ENCODE measurements at regions not wholly inside any gene's neighbourhood (a gene's known extent, or its start where the extent isn't known, plus 50 kb on each side); places are given as distances from the start of the nearest gene placed in this dataset.
"Not testable (repeated sequence)": the region's sequence is repeated elsewhere in the genome, so short reads cannot be mapped to it uniquely, and the experiment has no call there.

GRCh38 chr1:214141486-214141885 lies 139.5 kb upstream of the SMYD2 start:
- Histone ChIP-seq H3K4me1 (ENCODE audit: control insufficient read depth, insufficient read depth, low read length) (no peaks in the 10 kb centered on the region), H3K27me3 (ENCODE audit: control insufficient read depth, insufficient read depth) (no peaks in the 10 kb centered on the region), H3K27ac (ENCODE audit: low read length) (no peak overlapping the region), H3K9me3 (ENCODE audit: control insufficient read depth, low read length) (no peaks in the 10 kb centered on the region), H3K4me3 (ENCODE audit: low read length) (no peak overlapping the region)
- no peak for DNase-seq
- intact Hi-C loops (cut with DNase I): no loop called here
- no peak for ATAC-seq
- WGBS: 94% methylated on average over 4 of the region's 4 CpGs

GRCh38 chr1:214143006-214143992 lies 137.7 kb upstream of the SMYD2 start:
- Histone ChIP-seq H3K4me3 (ENCODE audit: low read length) (no peak overlapping the region), H3K9me3 (ENCODE audit: control insufficient read depth, low read length) (no peaks in the 10 kb centered on the region), H3K27ac (ENCODE audit: low read length) (no peak overlapping the region), H3K4me1 (ENCODE audit: control insufficient read depth, insufficient read depth, low read length) (no peaks in the 10 kb centered on the region), H3K27me3 (ENCODE audit: control insufficient read depth, insufficient read depth) (no peaks in the 10 kb centered on the region)
- ATAC-seq (no peak), DNase-seq (no peak)
- 54% methylated on average over 17 of the region's 17 CpGs for WGBS
- intact Hi-C loops (cut with DNase I): no loop called here

- H3K27ac ChIP-seq (ENCODE audit: low read length); ATAC-seq; H3K4me1 ChIP-seq (ENCODE audit: control insufficient read depth, insufficient read depth, low read length); H3K4me3 ChIP-seq (ENCODE audit: low read length); intact Hi-C loops (cut with DNase I); H3K27me3 ChIP-seq (ENCODE audit: control insufficient read depth, insufficient read depth); H3K9me3 ChIP-seq (ENCODE audit: control insufficient read depth, low read length); DNase-seq: not testable (repeated sequence)
- WGBS: 84% methylated on average over 2 of the region's 2 CpGs
Observed at GRCh38 chr1:214144521-214144920, 136.4 kb upstream of the SMYD2 start.

- DNase-seq: no peak
- H3K27me3 ChIP-seq (ENCODE audit: control insufficient read depth, insufficient read depth): no peaks in the 10 kb centered on the region
- intact Hi-C loops (cut with DNase I): no loop called here
- no peak for ATAC-seq
- WGBS: 60% methylated on average over 4 of the region's 4 CpGs
- no peak overlapping the region for H3K4me3 ChIP-seq (ENCODE audit: low read length)
- no peak overlapping the region for H3K27ac ChIP-seq (ENCODE audit: low read length)
- H3K9me3 ChIP-seq (ENCODE audit: control insufficient read depth, low read length): no peaks in the 10 kb centered on the region
- H3K4me1 ChIP-seq (ENCODE audit: control insufficient read depth, insufficient read depth, low read length): no peaks in the 10 kb centered on the region
Observed at GRCh38 chr1:214146523-214146922, 134.4 kb upstream of the SMYD2 start.

- no peak overlapping the region for H3K27ac ChIP-seq (ENCODE audit: low read length)
- intact Hi-C loops (cut with DNase I): no loop called here
- H3K4me1 ChIP-seq (ENCODE audit: control insufficient read depth, insufficient read depth, low read length): no peaks in the 10 kb centered on the region
- DNase-seq (no peak), ATAC-seq (no peak)
- WGBS: 45% methylated on average over 6 of the region's 6 CpGs
- H3K4me3 ChIP-seq (ENCODE audit: low read length): no peak overlapping the region
- no peaks in the 10 kb centered on the region for H3K27me3 ChIP-seq (ENCODE audit: control insufficient read depth, insufficient read depth)
- H3K9me3 ChIP-seq (ENCODE audit: control insufficient read depth, low read length): no peaks in the 10 kb centered on the region
Observed at GRCh38 chr1:214154596-214155292, 126.2 kb upstream of the SMYD2 start.

GRCh38 chr1:214155987-214156625 lies 124.9 kb upstream of the SMYD2 start:
- ATAC-seq (no peak), DNase-seq (no peak)
- Histone ChIP-seq H3K9me3 (ENCODE audit: control insufficient read depth, low read length) (no peaks in the 10 kb centered on the region), H3K27ac (ENCODE audit: low read length) (no peak overlapping the region), H3K4me3 (ENCODE audit: low read length) (no peak overlapping the region), H3K27me3 (ENCODE audit: control insufficient read depth, insufficient read depth) (no peaks in the 10 kb centered on the region), H3K4me1 (ENCODE audit: control insufficient read depth, insufficient read depth, low read length) (no peaks in the 10 kb centered on the region)
- intact Hi-C loops (cut with DNase I): no loop called here
- 42% methylated on average over 2 of the region's 2 CpGs for WGBS

GRCh38 chr1:214164173-214164572 lies 116.8 kb upstream of the SMYD2 start:
- Histone ChIP-seq H3K4me3 (ENCODE audit: low read length) (no peak overlapping the region), H3K27ac (ENCODE audit: low read length) (no peak overlapping the region), H3K27me3 (ENCODE audit: control insufficient read depth, insufficient read depth) (peaks cover 4% of the 10 kb centered on the region), H3K9me3 (ENCODE audit: control insufficient read depth, low read length) (no peaks in the 10 kb centered on the region), H3K4me1 (ENCODE audit: control insufficient read depth, insufficient read depth, low read length) (no peaks in the 10 kb centered on the region)
- no peak for ATAC-seq
- intact Hi-C loops (cut with DNase I): no loop called here
- no peak for DNase-seq
- 87% methylated on average over 7 of the region's 7 CpGs for WGBS

- no peaks in the 10 kb centered on the region for H3K4me1 ChIP-seq (ENCODE audit: control insufficient read depth, insufficient read depth, low read length)
- 55% methylated on average over 5 of the region's 5 CpGs for WGBS
- DNase-seq (no peak), ATAC-seq (no peak)
- no peaks in the 10 kb centered on the region for H3K9me3 ChIP-seq (ENCODE audit: control insufficient read depth, low read length)
- H3K4me3 ChIP-seq (ENCODE audit: low read length): no peak overlapping the region
- intact Hi-C loops (cut with DNase I): no loop called here
- peaks cover 6% of the 10 kb centered on the region for H3K27me3 ChIP-seq (ENCODE audit: control insufficient read depth, insufficient read depth)
- no peak overlapping the region for H3K27ac ChIP-seq (ENCODE audit: low read length)
Observed at GRCh38 chr1:214165850-214166374, 115.0 kb upstream of the SMYD2 start.

- ATAC-seq: no peak
- no peaks in the 10 kb centered on the region for H3K9me3 ChIP-seq (ENCODE audit: control insufficient read depth, low read length)
- WGBS: 26% methylated on average over 2 of the region's 2 CpGs
- no peak overlapping the region for H3K27ac ChIP-seq (ENCODE audit: low read length)
- no peak for DNase-seq
- H3K4me3 ChIP-seq (ENCODE audit: low read length): no peak overlapping the region
- H3K4me1 ChIP-seq (ENCODE audit: control insufficient read depth, insufficient read depth, low read length): no peaks in the 10 kb centered on the region
- intact Hi-C loops (cut with DNase I): no loop called here
- H3K27me3 ChIP-seq (ENCODE audit: control insufficient read depth, insufficient read depth): peaks cover 2% of the 10 kb centered on the region
Observed at GRCh38 chr1:214174508-214175199, 106.3 kb upstream of the SMYD2 start.

GRCh38 chr1:214178102-214178501 lies 102.9 kb upstream of the SMYD2 start:
- no peaks in the 10 kb centered on the region for H3K27me3 ChIP-seq (ENCODE audit: control insufficient read depth, insufficient read depth)
- intact Hi-C loops (cut with DNase I): no loop called here
- DNase-seq (no peak), ATAC-seq (no peak)
- no peaks in the 10 kb centered on the region for H3K4me1 ChIP-seq (ENCODE audit: control insufficient read depth, insufficient read depth, low read length)
- no peak overlapping the region for H3K27ac ChIP-seq (ENCODE audit: low read length)
- no peaks in the 10 kb centered on the region for H3K9me3 ChIP-seq (ENCODE audit: control insufficient read depth, low read length)
- H3K4me3 ChIP-seq (ENCODE audit: low read length): no peak overlapping the region
- WGBS: 90% methylated on average over 2 of the region's 2 CpGs
